ENCODE measurements at regions not wholly inside any gene's neighbourhood (a gene's known extent, or its start where the extent isn't known, plus 50 kb on each side); places are given as distances from the start of the nearest gene placed in this dataset.

GRCh38 chr11:80603472-80603871, 1162.6 kb upstream of the TENM4 start:
- DNase-seq: no peak
- Histone ChIP-seq H3K27me3 (ENCODE audit: control insufficient read depth, insufficient read depth, low read length) (no peaks in the 10 kb centered on the region), H3K4me3 (ENCODE audit: insufficient read depth, low read depth, low read length) (no peak overlapping the region), H4K8ac (ENCODE audit: low read depth in 2 of 2, low read length in 2 of 2) (no peak overlapping the region), H2AK5ac (ENCODE audit: low read depth, low read length) (no peak overlapping the region), H2AFZ (replicated peaks; ENCODE audit: low read length, poor library complexity) (no peak overlapping the region), H4K91ac (ENCODE audit: insufficient read depth, low read depth, low read length) (no peak overlapping the region), H2AK9ac (replicated peaks; ENCODE audit: low read depth, low read length, poor library complexity) (no peak overlapping the region), H3K27ac (ENCODE audit: insufficient read depth, low read length) (no peak overlapping the region), H2BK5ac (ENCODE audit: low read depth, low read length, poor library complexity, severe bottlenecking) (no peak overlapping the region), H3K9me1 (ENCODE audit: insufficient read depth, low read length) (no peaks in the 10 kb centered on the region), H2BK15ac (ENCODE audit: low read depth, low read length) (no peak overlapping the region), H3K4ac (ENCODE audit: low read depth, low read length) (no peak overlapping the region), H3K23ac (ENCODE audit: low read depth, low read length) (no peak overlapping the region), H3K4me2 (ENCODE audit: low read depth, low read length) (no peak overlapping the region), H3K9me3 (ENCODE audit: control insufficient read depth, insufficient read depth, low read length) (no peaks in the 10 kb centered on the region; the same call in 1 of the 2 replicates), H3K56ac (ENCODE audit: extremely low read depth, insufficient read depth, low read length) (no peak overlapping the region), H2BK20ac (ENCODE audit: low read depth, low read length) (no peak overlapping the region), H3K14ac (replicated peaks; ENCODE audit: low read depth, low read length) (no peak overlapping the region), H3K18ac (ENCODE audit: low read depth, low read length) (no peak overlapping the region), H3K36me3 (ENCODE audit: control insufficient read depth, insufficient read depth, low read length) (no peaks in the 10 kb centered on the region), H4K20me1 (ENCODE audit: insufficient read depth, low read length) (no peaks in the 10 kb centered on the region), H3K9ac (ENCODE audit: low read depth, low read length) (no peak overlapping the region), H3K79me1 (ENCODE audit: low read depth in 1 of 2, low read length in 2 of 2) (no peaks in the 10 kb centered on the region), H4K5ac (ENCODE audit: low read depth, low read length) (no peak overlapping the region), H3K4me1 (ENCODE audit: control insufficient read depth, insufficient read depth, low read length) (no peaks in the 10 kb centered on the region), H2BK120ac (ENCODE audit: low read depth, low read length) (no peak overlapping the region)
- dilution Hi-C loops (cut with HindIII; ENCODE audit: low sequenced_read_pairs, unreplicated experiment) (no loop called here), in situ Hi-C loops (cut with MboI; ENCODE audit: low sequenced_read_pairs) (no loop called here), intact Hi-C loops (cut with micrococcal nuclease) (no loop called here)
- WGBS, 2 experiments (ENCODE audit: extremely low coverage in 2 of 2, insufficient read length in 1 of 2): no CpG with 5 or more reads among the region's 2 CpGs
- ChIA-PET CTCF (no interaction called here), POLR2A (ENCODE audit: unreplicated experiment) (no interaction called here)
- TF ChIP-seq CHD1 (IDR thresholded peaks at IDR 0.05; ENCODE audit: low read depth, low read length) (no peak), USF2 (IDR thresholded peaks at IDR 0.05; ENCODE audit: low read depth, low read length) (no peak), NFE2L2 (IDR thresholded peaks at IDR 0.05; ENCODE audit: low read depth, low read length) (no peak), CEBPB (IDR thresholded peaks at IDR 0.05; ENCODE audit: low read depth, low read length) (no peak), ELK1 (IDR thresholded peaks at IDR 0.05; ENCODE audit: borderline replicate concordance, low read depth, low read length) (no peak), POLR2A (IDR thresholded peaks at IDR 0.05; ENCODE audit: low read depth, low read length) (no peak), BHLHE40 (IDR thresholded peaks at IDR 0.05; ENCODE audit: low read depth, low read length) (no peak), MAZ (IDR thresholded peaks at IDR 0.05; ENCODE audit: borderline replicate concordance, low read depth, low read length) (no peak), RCOR1 (IDR thresholded peaks at IDR 0.05; ENCODE audit: insufficient replicate concordance, low read length) (no peak), FOS (IDR thresholded peaks at IDR 0.05; ENCODE audit: low read depth, low read length) (no peak), MAFK (IDR thresholded peaks at IDR 0.05; ENCODE audit: low read depth, low read length) (no peak), MXI1 (IDR thresholded peaks at IDR 0.05; ENCODE audit: borderline replicate concordance, low read depth, low read length) (no peak), SMC3 (IDR thresholded peaks at IDR 0.05; ENCODE audit: low read depth, low read length) (no peak), RFX5 (IDR thresholded peaks at IDR 0.05; ENCODE audit: low read depth, low read length) (no peak)
- no TSS peak for BruUV-seq (replicated peaks)
- no peak for ATAC-seq (ENCODE audit: low read depth)
